Astrocyte (in vitro differentiated cells and primary cell): ENCODE measurements at regions not wholly inside any gene's neighbourhood (a gene's known extent, or its start where the extent isn't known, plus 50 kb on each side); places are given as distances from the start of the nearest gene placed in this dataset.

Experiments
- CTCF ChIP-seq: IDR thresholded peaks from 2 replicates; pipeline ENCODE4 v1.5.1; 2011; ENCODE audit warnings: low read depth, mild to moderate bottlenecking, inconsistent platforms, low read length, moderate library complexity; ENCODE audit not compliant: insufficient read depth
- EZH2 ChIP-seq: IDR thresholded peaks from 2 replicates; pipeline ENCODE4 v1.6.1; 2012; ENCODE audit warnings: mild to moderate bottlenecking, low read length, inconsistent platforms; ENCODE audit not compliant: insufficient read depth

GRCh38 chr5:168062239-168062638, 229.2 kb upstream of the WWC1 start:
- TF ChIP-seq CTCF: no peak
- TF ChIP-seq EZH2: no peak
